Embryonic facial prominence (tissue), 1 donor: ENCODE measurements at regions not wholly inside any gene's neighbourhood (a gene's known extent, or its start where the extent isn't known, plus 50 kb on each side); places are given as distances from the start of the nearest gene placed in this dataset.

ENCODE experiments used
- DNase-seq: peaks from one replicate; pipeline ENCODE4 v3.0.0-alpha.2; 2016; ENCODE audit errors: extremely low spot score

DNA sequence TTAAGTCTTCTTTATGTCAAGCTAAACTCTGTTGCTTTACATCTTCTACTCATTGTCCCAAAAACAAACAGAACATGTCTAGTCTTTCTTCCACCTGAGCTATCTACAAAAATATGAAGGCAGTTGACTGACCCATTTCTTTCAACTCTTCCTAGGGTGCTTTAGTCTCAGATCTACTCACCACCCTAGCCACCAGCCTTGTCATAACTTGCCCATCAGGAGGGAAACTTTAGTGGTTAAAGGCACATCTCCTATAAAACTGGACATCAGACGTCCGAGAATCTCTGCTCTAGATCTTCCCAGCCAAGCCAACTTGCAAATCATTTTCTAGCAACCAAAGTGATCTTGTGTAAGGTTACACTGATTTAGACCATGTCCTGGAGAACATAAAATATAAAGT lies 205.0 kb downstream of the ACTL7B start:
- DNase-seq: no peak

DNA sequence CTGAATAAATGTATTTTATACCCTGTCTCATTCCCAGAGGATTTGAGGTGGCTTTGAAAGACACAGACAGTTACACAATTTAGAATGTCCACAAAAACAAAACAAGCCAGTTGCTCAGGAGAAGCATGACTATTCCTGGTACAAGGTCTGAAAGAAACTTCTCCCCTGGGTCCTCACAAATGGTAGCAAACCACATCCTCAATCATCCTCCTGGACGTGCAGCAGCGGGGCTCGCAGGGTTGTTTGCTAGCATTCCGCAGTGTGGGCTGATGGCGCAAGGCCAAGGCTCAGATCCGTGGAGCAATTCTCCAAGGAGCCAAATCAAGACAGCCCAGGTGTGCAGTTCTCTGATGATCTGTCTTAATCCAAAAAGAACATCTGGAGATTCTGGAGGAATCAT lies 210.3 kb downstream of the ACTL7B start:
- DNase-seq: no peak

DNA sequence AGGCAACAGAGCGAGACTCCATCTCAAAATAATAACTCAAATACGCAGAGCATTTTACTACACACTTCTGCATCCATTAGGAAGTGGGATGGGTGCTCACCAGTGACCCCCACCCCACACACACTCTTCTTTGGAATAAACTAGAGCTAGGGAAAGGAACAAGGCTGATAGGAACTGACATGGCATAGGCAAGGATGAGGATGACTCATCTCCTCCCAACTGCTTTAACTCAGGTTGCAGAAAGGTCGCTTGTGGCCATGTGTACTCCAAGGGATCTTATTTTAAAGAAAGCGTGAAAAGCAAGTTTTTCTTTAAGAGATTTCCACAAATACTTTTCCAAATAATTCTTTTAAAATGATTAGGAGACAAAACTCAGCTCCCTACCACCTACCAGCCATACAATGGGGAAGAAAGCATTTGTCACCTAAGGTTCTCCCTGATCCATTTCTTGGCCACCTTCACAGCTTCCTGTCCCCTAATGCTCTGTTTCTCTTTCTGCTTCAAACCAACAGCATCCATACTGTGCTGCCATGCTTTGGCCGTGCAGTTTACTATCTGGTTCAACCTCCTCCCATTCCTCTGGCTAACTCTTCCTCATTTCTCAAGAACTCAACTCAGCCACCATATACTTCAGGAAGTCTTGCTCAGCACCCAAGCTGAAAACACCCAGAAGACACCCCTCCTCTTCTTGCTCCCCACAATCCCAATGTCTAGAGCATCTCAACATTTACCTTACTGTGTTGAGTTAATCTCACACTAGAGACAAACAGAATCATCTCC lies 211.9 kb downstream of the ACTL7B start:
- DNase-seq: no peak

DNA sequence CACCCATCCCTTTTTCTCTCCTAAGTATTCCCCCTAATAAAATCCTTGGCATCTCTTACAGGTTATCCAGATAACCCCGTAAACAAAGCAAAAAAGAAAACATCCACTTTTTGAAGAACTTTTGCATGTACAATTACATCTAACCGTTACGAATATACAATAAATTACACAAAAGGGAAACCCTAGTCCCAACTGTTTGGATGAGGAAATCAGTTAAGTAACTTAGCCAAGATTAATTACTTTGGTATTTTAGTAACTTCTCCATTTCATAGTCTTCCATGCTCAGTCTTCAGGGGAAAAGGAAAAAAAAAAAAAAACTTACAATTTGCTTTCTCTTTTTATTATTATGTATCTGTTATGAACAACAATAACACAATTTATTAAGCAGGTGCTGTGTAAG lies 212.9 kb downstream of the ACTL7B start:
- DNase-seq: no peak

DNA sequence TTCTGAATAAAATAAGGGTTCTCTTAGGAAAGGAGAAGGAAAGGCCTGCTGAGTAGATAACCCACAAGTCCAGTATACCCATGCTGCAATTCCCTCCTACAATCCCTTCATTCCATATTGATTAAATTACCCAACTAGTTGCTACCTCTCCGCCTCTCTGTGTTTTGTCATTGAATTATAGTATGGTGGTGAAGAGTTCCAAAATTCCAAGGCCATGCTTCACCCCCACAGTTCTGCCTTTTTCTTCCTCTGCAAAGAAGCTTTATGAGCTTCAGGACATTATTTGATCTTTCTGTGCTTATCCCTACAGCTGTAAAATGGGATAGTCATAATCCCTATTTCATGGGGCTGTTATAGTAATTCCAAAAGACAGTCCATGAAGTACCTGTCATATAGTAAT lies 215.6 kb downstream of the ACTL7B start:
- no peak for DNase-seq

DNA sequence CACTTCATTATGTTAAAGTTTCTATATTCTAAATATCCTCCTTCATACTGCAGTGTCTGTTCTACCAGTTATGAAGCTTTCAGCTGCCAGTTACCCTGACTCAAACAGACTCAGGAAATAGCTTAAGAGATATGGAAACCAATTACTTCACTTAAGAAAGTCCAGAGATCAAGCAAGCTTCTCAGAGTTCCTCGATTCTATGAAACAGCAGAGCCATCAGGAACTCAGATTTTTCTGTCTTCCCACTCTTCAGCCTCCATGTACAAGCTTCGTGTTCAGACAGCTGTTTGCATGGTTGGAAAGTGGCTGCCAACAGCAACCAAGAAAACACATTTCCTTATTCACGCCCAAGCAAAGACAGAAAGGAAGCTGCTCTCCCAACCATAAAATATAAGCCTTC lies 216.1 kb downstream of the ACTL7B start:
- no peak for DNase-seq

DNA sequence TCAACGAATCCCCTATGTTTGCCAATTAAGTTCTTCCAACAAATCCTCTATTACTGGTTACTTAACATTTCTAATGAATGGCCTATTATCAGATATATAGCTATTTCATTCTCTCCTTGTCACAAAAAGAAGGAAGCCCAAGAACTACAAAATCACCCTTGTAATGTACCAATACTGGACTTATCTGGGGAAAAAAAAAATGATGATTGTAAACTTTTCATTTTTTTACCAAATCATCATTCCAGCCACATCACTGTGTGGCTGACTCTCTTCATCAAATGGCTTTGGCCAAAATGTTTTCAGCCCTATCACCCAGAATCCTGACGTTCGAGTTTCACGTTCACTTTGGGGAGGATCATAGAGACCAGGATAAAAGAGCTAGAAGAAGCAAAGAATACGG lies 216.7 kb downstream of the ACTL7B start:
- no peak for DNase-seq

DNA sequence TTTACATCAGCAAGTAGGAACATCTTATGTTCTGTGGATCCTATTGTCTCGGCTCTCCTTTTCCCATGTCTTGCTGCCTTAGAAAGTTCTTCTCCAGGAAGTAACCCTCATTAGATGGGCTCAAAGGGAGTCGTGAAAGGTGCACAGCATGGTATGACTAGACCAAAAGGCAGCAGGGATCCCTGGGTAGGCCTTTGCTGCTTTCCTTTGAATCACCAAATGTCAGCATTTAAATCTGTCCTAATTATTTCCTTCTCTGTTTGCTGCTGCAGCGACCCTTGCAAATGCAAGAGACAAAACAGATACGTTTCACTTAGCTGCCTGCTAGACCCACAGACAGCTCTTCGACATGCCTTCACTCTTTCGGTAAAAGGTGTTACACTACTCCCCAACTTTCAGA lies 218.4 kb downstream of the ACTL7B start:
- DNase-seq: no peak

DNA sequence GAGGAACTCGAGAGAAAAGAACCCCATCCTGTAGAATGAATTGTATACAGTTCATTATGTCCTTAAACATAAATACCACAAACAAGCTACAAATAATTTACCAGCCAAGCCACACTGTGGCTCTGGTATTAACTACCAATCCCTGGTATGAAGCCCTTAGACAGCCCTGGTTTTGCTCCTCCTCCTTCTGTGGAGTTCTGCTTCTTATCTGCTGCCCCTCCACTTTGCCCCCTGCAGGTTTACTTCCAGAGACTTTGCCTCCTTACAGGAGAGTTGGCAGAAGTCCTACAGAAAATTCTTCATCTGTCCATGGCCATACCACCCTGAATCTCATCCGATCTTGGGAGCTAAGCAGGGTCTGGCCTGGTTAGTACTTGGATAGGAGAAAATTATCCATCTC lies 219.8 kb downstream of the ACTL7B start:
- no peak for DNase-seq

DNA sequence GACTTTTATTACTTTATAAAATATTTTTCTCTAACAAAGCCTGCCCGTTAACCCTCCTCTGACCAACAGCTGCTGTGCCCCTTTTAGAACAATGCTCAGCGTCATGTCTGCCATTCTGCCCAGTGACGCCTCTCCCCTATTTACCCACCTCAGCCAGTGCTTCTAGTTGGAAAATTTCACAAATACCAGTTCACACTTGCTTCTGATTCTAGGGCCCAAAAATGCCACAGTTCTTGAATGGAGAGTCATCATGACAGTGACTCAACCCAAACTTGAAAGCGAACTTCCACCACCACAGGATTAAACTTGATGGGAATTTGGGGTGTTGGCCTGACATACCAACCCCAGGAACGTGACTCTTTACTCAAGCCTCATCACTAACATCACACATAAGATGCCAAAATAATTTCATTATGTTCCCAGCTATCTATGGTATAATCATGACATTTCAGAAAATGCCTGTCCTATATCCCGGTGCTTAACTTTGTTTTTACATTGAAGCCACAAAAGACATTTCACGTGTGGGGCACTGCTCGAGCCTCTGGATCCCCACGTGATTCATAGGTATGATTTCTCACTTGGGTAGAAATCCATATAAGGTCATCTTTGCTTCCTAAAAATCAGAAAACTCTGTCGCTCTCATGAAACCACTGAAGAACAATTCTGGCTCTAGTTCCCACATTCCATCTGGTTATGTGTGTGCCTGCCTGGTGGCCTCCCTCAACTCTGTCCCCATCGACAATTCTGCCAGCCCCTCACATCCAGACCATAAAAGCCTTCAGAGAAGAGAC lies 220.9 kb downstream of the ACTL7B start:
- DNase-seq: no peak

DNA sequence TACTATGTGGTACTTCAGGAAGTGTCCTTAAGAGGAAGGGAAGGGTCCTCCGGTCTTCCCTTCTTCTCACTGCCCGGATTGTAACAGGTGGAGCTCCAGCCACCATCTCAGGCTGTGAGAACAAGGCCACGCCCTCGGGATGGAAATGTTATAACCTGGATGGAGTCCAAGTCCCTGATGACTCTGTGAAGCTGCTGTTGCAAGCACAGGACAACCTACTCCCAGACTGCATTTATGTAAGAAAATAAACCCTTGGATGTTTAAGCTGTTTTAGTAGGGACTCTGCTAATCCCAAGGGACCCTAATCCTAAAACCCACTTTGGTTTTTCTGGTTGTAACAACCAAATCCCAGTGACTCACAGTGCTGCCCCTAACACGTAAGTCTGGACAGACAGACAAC lies 221.6 kb downstream of the ACTL7B start:
- DNase-seq: no peak

DNA sequence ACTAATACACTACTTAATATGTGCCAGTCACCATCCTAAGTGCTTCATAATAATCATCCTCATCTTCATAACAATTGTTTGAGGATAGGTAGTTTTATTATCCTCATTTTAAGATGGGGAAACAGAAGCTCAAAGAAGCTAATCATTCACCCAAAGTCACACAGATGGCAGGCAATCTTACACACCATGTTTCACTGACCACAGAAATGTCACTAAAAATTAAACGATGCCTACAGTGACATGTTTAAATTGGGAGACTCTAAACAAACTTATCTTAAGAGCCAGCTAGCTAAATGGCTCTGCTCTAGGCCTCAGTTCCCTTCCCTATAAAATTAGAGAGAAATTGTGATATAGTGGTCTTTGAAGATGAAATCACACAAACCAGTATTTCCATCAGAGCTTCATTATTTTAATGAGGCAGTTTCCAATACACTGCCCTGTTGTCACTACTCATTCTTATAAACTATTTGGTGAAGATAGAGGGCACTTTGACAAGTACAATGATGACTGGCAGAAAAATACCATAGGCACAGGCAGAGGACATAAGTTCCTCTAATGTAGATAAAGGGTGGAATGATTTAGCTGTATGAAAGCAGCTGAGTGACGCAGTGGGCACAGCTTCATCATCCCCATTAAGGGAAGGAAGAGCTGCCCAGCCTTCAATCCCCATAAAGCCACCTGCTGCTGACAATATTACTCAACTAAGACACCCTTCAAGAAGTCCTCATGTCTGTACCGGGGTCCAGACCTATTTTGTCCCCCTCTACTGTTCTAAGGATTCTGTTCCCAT lies 224.1 kb downstream of the ACTL7B start:
- DNase-seq: no peak

DNA sequence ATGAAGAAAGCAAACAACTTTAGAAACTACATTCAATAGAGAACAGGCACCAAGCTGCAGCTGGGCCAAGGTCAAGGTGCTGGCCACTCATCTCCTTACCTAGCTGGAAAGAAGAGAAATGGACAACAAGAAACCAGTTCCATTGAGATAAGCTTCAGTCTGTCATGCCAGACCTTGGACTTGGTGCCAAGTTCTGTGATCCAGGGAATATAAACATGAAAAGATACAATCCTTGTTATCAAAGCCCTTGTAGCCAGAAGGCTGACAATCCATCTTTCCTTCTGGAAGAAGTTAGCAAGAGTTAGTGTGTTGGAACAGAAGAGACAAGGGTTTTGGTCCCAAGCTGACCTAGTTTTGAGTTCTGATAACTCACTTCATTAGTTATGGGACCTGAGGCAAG lies 227.5 kb downstream of the ACTL7B start:
- DNase-seq: no peak

DNA sequence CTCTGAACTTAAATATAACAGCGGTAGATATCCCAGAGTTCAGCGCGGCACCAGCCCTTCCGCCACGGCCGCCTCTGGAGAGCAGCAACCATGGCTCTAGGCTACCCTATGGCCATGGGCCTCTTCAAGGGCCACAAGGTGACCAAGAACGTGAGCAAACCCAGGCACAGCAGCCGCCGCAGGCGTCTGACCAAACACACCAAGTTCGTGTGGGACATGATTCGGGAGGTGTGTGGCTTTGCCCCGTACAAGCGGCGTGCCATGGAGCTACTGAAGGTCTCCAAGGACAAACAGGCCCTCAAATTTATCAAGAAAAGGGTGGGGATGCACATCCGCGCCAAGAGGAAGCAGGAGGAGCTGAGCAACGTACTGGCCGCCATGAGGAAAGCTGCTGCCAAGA lies 229.0 kb downstream of the ACTL7B start:
- no peak for DNase-seq

DNA sequence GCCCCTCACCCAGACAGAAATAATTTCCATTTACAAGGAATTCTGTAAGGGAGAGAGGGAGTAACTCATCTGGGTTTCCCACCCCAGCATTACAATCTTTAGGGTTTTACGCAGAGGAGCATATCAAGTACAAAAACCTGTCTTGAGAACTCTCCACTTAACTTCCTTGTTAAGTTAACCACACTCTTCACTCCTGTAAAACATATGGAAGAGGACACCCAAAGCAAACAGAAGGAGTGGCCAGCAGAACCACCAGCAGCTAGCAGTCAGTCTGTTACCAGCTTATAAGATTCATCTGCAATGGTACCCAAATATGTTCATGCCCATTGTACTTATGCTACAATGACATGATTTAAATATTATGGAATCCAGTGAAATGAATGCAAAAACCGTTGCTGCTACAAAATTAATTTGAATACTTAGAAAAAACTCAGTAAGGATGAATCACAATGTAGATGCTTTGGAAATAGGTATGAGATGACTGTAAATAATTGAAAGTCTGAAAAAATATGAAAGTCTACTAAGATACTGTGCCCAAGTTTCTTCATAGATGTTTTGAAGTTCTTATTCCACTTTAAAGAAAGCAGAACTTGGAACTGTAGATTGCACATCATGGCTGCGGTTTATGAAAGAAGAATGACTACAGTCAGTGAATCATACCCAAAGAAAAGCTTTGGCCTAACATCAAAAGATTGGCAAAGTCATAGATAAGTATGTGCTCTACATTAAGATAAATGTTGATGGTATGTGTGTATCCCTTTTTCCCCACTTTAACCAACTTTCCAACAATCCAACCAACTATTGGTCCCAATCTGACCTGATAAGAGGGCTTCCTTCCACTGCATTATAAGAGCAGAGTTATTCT lies 233.6 kb downstream of the ACTL7B start:
- no peak for DNase-seq

DNA sequence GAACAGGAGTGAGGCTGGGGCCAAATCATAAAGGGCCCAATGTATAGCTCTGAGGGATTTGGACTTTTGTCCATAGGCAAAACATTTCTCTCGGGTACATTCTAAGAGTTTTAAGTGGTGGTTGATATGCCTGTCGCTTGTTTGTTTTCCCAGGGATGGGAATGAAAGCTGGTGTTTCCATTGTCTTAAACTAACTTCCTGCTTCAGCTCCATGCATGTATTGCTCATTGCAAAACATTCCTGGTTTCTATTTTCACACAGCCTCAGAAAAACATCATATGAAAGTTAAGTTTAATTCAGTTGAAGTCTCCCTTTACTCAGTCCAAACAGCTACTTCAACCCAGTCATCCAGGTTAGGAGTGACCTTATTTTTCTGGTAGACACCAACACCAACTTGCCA lies 235.0 kb downstream of the ACTL7B start:
- DNase-seq: no peak

DNA sequence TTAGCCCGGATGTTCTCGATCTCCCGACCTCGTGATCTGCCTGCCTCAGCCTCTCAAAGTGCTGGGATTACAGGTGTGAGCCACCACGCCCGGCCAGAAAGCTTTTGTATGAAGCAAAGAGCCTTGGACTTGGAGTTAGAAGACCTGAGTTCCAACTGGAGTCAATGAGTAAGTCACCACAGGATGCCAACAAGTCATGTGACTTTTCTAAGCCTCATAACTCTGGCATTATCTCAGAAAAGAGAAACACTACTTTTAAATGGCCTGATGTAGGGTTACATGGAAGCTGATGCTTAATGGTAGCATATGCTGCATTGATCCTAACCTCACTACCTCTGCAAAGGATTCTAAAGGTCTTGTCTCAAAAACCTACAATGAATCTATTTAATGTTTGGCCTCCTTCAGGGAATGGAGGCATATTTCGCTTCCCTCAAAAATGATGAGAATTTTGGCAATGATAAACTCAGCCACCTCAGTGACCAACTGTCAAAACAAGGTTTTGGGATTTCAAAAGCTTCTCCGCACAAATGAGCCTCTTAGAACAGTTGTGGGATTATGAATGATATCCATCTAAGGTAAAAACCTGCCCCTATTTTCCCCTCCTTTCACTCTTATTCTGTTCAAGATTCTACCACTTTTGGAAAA lies 236.8 kb downstream of the ACTL7B start:
- no peak for DNase-seq

DNA sequence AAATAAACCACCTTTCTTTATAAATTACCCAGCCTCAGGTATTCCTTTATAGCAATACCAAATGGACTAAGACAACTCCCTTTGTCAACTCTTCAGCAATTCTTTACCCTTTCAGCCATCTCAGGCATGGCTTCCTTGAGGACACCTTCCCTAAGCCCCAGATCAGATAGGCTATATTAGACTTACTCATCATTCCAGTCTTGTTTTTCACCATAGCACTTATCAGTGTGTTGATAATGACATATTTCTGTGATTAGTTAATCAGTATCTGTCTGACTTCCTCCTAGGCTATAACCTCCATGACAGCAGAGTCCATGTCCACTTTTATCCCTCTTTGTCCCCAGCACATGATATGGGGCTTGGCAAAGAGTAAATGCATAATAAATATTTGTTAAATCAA lies 238.1 kb downstream of the ACTL7B start:
- DNase-seq: no peak

DNA sequence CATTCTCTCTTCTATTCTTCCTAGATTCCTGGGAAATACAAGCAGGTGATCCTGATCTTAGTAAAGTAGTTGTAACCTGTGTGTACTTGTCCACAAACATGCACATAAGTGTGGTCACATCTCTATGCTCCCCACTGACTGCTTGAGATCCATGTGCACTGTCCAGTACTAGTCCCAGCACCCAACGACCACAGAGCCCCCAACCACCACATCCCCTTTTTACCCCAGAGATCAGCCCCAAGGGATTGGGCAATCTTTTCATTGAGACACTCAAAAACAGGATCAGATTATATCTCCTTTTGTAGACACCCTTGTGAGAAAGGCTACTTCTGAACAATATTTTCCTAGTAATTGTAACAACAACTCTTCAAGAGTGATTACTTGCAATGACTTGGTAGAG lies 240.6 kb downstream of the ACTL7B start:
- no peak for DNase-seq

DNA sequence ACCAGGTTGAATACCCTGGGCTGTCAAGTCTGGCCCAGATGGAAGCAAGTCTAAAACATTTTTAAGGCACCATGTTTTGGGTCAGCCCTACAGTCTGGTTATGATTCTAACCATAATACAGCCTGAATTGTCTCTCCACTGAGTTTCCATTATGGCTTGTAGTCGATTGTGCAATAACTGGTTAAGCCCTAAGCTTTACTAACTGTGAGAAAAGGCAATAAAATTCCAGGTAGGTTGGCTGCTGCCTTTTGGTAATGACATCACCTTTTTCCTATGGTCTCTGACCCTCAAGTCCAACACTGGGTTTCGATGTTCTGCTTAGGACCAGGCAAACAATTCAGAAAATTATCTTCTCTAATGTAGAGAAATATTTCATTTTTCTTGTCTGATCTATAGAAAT lies 243.3 kb downstream of the ACTL7B start:
- no peak for DNase-seq

DNA sequence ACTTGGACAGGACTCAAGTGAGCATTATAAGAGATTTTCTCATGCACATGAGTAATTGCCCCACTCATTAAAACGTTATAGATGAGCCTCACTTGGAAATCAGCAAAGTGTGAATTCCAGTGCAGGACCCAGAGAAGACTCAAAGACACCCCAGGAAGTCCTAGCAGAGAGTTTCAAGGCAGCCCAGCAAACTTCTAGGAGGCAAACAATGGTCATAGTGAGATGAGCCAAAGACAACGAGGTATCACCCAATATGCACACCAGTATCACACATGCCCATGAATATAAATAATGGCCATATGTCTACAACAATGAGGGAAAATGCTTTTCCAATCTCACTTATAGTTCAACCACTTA lies 245.9 kb downstream of the ACTL7B start:
- no peak for DNase-seq
